Trophoblast cell (in vitro differentiated cells and primary cell): ENCODE measurements at regions not wholly inside any gene's neighbourhood (a gene's known extent, or its start where the extent isn't known, plus 50 kb on each side); places are given as distances from the start of the nearest gene placed in this dataset.
A peak's percentile ranks its signal among the peaks of the same experiment; 100 is the strongest.

Experiments used
- DNase-seq, 2 donors: peaks; one replicate each; pipeline ENCODE4 v3.0.0-alpha.2; 2016
- H2AFZ ChIP-seq: 2 replicates; pipeline ENCODE4 v1.6.1; 2013; ENCODE audit warnings: low read length, moderate library complexity, mild to moderate bottlenecking; ENCODE audit not compliant: insufficient read depth, poor library complexity
- H2AK5ac ChIP-seq: 2 replicates; pipeline ENCODE4 v1.6.1; 2013; ENCODE audit warnings: mild to moderate bottlenecking, low read length
- H2BK120ac ChIP-seq: 2 replicates; pipeline ENCODE4 v1.6.1; 2013; ENCODE audit warnings: low read length, mild to moderate bottlenecking, moderate library complexity; ENCODE audit not compliant: insufficient read depth, poor library complexity
- H2BK12ac ChIP-seq: 2 replicates; pipeline ENCODE4 v1.6.1; 2013; ENCODE audit warnings: mild to moderate bottlenecking, low read length, moderate library complexity
- H2BK5ac ChIP-seq: 2 replicates; pipeline ENCODE4 v1.6.1; 2013; ENCODE audit warnings: low read length, low read depth, moderate library complexity, mild to moderate bottlenecking; ENCODE audit not compliant: poor library complexity
- H3K14ac ChIP-seq: 2 replicates; pipeline ENCODE4 v1.6.1; 2013; ENCODE audit warnings: mild to moderate bottlenecking, low read length
- H3K18ac ChIP-seq: 2 replicates; pipeline ENCODE4 v1.6.1; 2013; ENCODE audit warnings: mild to moderate bottlenecking, low read length
- H3K23ac ChIP-seq: 2 replicates; pipeline ENCODE4 v1.6.1; 2013; ENCODE audit warnings: low read length
- H3K27ac ChIP-seq: 2 replicates; pipeline ENCODE4 v1.5.1; 2013; ENCODE audit warnings: low read depth, mild to moderate bottlenecking, inconsistent platforms, low read length, moderate library complexity
- H3K27me3 ChIP-seq: 2 replicates; pipeline ENCODE4 v1.6.1; 2013; ENCODE audit warnings: inconsistent platforms, mild to moderate bottlenecking, low read length, moderate library complexity; ENCODE audit not compliant: insufficient read depth
- H3K36me3 ChIP-seq, 2 experiments: 1 replicate in 1 of 2; 2 replicates in 1 of 2; pipeline ENCODE4 v1.6.1; 2013; ENCODE audit warnings: low read length in 2 of 2, mild to moderate bottlenecking in 2 of 2, moderate library complexity in 1 of 2; ENCODE audit not compliant: insufficient read depth in 2 of 2, control insufficient read depth in 1 of 2
- H3K4ac ChIP-seq: 2 replicates; pipeline ENCODE4 v1.6.1; 2013; ENCODE audit warnings: low read depth, mild to moderate bottlenecking, low read length, moderate library complexity
- H3K4me1 ChIP-seq, 2 experiments: 1 replicate in 1 of 2; 2 replicates in 1 of 2; pipeline ENCODE4 v1.6.1; 2013; ENCODE audit warnings: low read length in 2 of 2, mild to moderate bottlenecking in 2 of 2, moderate library complexity in 1 of 2; ENCODE audit not compliant: insufficient read depth in 2 of 2, control insufficient read depth in 1 of 2
- H3K4me2 ChIP-seq: 2 replicates; pipeline ENCODE4 v1.6.1; 2013; ENCODE audit warnings: inconsistent platforms, mild to moderate bottlenecking, low read length, moderate library complexity
- H3K4me3 ChIP-seq: 2 replicates; pipeline ENCODE4 v1.5.1; 2013; ENCODE audit warnings: mild to moderate bottlenecking, low read depth, low read length, inconsistent platforms
- H3K79me1 ChIP-seq: one replicate; pipeline ENCODE4 v1.6.1; 2013; ENCODE audit warnings: low read length
- H3K79me2 ChIP-seq: 2 replicates; pipeline ENCODE4 v1.6.1; 2013; ENCODE audit warnings: low read length, mild to moderate bottlenecking; ENCODE audit not compliant: control insufficient read depth, insufficient read depth, poor library complexity
- H3K9ac ChIP-seq: 2 replicates; pipeline ENCODE4 v1.6.1; 2013; ENCODE audit warnings: mild to moderate bottlenecking, low read length
- H3K9me3 ChIP-seq: 2 replicates; pipeline ENCODE4 v1.6.1; 2013; ENCODE audit warnings: low read depth, mild to moderate bottlenecking, control low read depth, inconsistent platforms, low read length; ENCODE audit not compliant: insufficient read depth
- H4K12ac ChIP-seq: 2 replicates; pipeline ENCODE4 v1.6.1; 2013; ENCODE audit warnings: low read depth, mild to moderate bottlenecking, low read length, moderate library complexity
- H4K8ac ChIP-seq: 2 replicates; pipeline ENCODE4 v1.6.1; 2013; ENCODE audit warnings: low read depth, mild to moderate bottlenecking, low read length, moderate library complexity
- H4K91ac ChIP-seq: one replicate; pipeline ENCODE4 v1.6.1; 2013; ENCODE audit warnings: low read depth, mild to moderate bottlenecking, low read length, moderate library complexity
- WGBS: extraction: QIAGEN DNeasy Blood & Tissue Kit; methylation state at CpG from one replicate; pipeline ENCODE4 v1.1.7; 2013; ENCODE audit warnings: missing lambda C conversion rate; ENCODE audit not compliant: insufficient read length, insufficient coverage; ENCODE audit errors: extremely low coverage; 5-methylcytosine and 5-hydroxymethylcytosine counted together

DNA sequence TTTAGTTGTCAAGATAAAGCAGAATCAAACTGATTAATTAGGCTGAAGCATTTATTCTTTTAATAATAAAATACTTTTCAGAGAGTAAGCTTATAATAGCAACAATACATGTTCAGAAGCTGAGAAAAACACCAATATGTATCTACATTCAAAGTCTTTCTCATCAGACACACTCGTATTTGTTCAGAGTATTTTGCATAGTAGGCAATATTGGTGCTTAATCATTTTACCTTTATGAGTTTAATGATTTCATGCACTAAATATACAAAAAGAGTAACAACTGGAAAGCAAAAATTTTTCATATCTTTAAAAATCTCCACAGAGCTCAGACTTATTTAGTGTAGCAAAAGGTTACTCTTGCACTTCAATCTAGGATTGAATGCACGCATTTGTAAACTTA lies 313.9 kb downstream of the ZEB2 start:
- Histone ChIP-seq H3K23ac (no peak overlapping the region), H3K4me3 (no peak overlapping the region), H2BK120ac (no peak overlapping the region), H2BK5ac (no peak overlapping the region), H3K27me3 (no peaks in the 10 kb centered on the region), H3K9ac (no peak overlapping the region), H4K91ac (no peak overlapping the region), H3K14ac (no peak overlapping the region), H4K8ac (no peak overlapping the region), H3K4me2 (no peak overlapping the region), H3K4ac (no peak overlapping the region), H3K79me1 (no peaks in the 10 kb centered on the region), H2BK12ac (no peak overlapping the region), H4K12ac (no peak overlapping the region), H3K18ac (no peak overlapping the region), H3K36me3 (no peaks in the 10 kb centered on the region), H2AFZ (no peak overlapping the region), H3K27ac (no peak overlapping the region), H3K9me3 (no peaks in the 10 kb centered on the region), H3K79me2 (no peaks in the 10 kb centered on the region), H3K4me1 (no peaks in the 10 kb centered on the region), H2AK5ac (no peak overlapping the region)
- no CpG with 5 or more reads among the region's 2 CpGs for WGBS
- no peak for DNase-seq

DNA sequence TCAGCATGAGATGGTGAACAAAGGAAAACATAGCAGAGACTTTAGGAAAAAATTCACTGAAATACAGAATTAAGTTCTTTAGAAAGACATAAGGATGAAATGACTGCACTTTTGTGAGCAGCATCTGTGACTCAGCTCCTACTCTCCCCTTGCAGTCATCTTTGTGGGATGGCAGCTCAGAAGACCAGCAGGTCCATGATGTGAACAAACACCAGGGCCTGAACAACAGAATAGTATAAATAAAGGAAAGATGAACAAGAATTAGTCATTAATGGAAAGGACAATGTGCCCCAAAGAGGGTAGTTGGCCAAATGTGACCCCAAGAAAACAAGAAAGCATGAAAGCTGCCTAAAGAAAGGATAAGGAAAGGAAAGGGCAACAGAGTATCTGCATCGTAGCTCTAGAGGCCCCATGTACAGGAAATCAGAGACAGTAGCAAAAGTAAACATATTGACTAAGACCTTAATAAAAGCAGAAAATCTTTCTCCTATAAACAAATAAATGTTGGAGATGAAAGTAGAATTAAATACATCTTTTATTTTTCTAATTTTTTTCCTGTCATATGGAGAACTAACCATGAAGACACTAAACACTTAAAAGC lies 318.0 kb downstream of the ZEB2 start:
- no peak overlapping the region for H2AFZ ChIP-seq
- H2AK5ac ChIP-seq, result no peak overlapping the region
- H3K9me3 ChIP-seq, result no peaks in the 10 kb centered on the region
- no peaks in the 10 kb centered on the region for H3K79me1 ChIP-seq
- no peak overlapping the region for H3K9ac ChIP-seq
- no peak for DNase-seq
- no peak overlapping the region for H3K14ac ChIP-seq
- no CpG with 5 or more reads among the region's 1 CpG for WGBS
- H2BK120ac ChIP-seq, result no peak overlapping the region
- H2BK12ac ChIP-seq, result no peak overlapping the region
- H3K36me3 ChIP-seq, result no peaks in the 10 kb centered on the region
- no peak overlapping the region for H4K8ac ChIP-seq
- H3K4ac ChIP-seq, result no peak overlapping the region
- no peaks in the 10 kb centered on the region for H3K79me2 ChIP-seq
- no peak overlapping the region for H3K27ac ChIP-seq
- H3K4me3 ChIP-seq, result no peak overlapping the region
- no peaks in the 10 kb centered on the region for H3K27me3 ChIP-seq
- no peak overlapping the region for H3K18ac ChIP-seq
- peaks cover 0 to 2% of the 10 kb centered on the region in 2 experiments for H3K4me1 ChIP-seq
- no peak overlapping the region for H4K91ac ChIP-seq
- H3K23ac ChIP-seq, result no peak overlapping the region
- no peak overlapping the region for H2BK5ac ChIP-seq
- H4K12ac ChIP-seq, result no peak overlapping the region
- no peak overlapping the region for H3K4me2 ChIP-seq

GRCh38 chr2:144201126-144201525 lies 318.8 kb downstream of the ZEB2 start:
- no peak overlapping the region for H3K4ac ChIP-seq
- no peak overlapping the region for H3K14ac ChIP-seq
- H3K4me1 ChIP-seq, result peaks cover 0 to 2% of the 10 kb centered on the region in 2 experiments
- no peak overlapping the region for H3K4me3 ChIP-seq
- no peak overlapping the region for H4K91ac ChIP-seq
- H4K12ac ChIP-seq, result no peak overlapping the region
- H3K18ac ChIP-seq, result no peak overlapping the region
- no peak overlapping the region for H2AFZ ChIP-seq
- no peaks in the 10 kb centered on the region for H3K79me2 ChIP-seq
- no peak overlapping the region for H4K8ac ChIP-seq
- no peak overlapping the region for H2BK12ac ChIP-seq
- H2BK120ac ChIP-seq, result no peak overlapping the region
- no peak overlapping the region for H3K4me2 ChIP-seq
- H3K27ac ChIP-seq, result no peak overlapping the region
- H3K23ac ChIP-seq, result no peak overlapping the region
- no peaks in the 10 kb centered on the region for H3K36me3 ChIP-seq
- no peaks in the 10 kb centered on the region for H3K9me3 ChIP-seq
- no peak overlapping the region for H3K9ac ChIP-seq
- no CpG with 5 or more reads among the region's 6 CpGs for WGBS
- H3K79me1 ChIP-seq, result no peaks in the 10 kb centered on the region
- no peak overlapping the region for H2AK5ac ChIP-seq
- H3K27me3 ChIP-seq, result no peaks in the 10 kb centered on the region
- no peak overlapping the region for H2BK5ac ChIP-seq
- DNase-seq, result no peak

- H3K4me2 ChIP-seq, result no peak overlapping the region
- H3K23ac ChIP-seq, result no peak overlapping the region
- no peak overlapping the region for H3K4me3 ChIP-seq
- H3K18ac ChIP-seq, result no peak overlapping the region
- H3K27ac ChIP-seq, result no peak overlapping the region
- H4K8ac ChIP-seq, result no peak overlapping the region
- peak overlapping the region; percentile 62 for H2AK5ac ChIP-seq
- no peaks in the 10 kb centered on the region for H3K9me3 ChIP-seq
- no peaks in the 10 kb centered on the region for H3K79me1 ChIP-seq
- H2BK12ac ChIP-seq, result no peak overlapping the region
- H3K9ac ChIP-seq, result no peak overlapping the region
- no peaks in the 10 kb centered on the region for H3K36me3 ChIP-seq
- WGBS, result no CpG with 5 or more reads among the region's 3 CpGs
- H3K4me1 ChIP-seq, result peaks cover 0 to 2% of the 10 kb centered on the region in 2 experiments
- H2AFZ ChIP-seq, result no peak overlapping the region
- H2BK120ac ChIP-seq, result no peak overlapping the region
- no peak overlapping the region for H4K12ac ChIP-seq
- no peak overlapping the region for H2BK5ac ChIP-seq
- H3K27me3 ChIP-seq, result no peaks in the 10 kb centered on the region
- no peak overlapping the region for H4K91ac ChIP-seq
- peak in 1 of 2 donors; percentile 24 for DNase-seq
- no peak overlapping the region for H3K4ac ChIP-seq
- no peak overlapping the region for H3K14ac ChIP-seq
- no peaks in the 10 kb centered on the region for H3K79me2 ChIP-seq
Measured at GRCh38 chr2:144198116-144198515, 321.8 kb downstream of the ZEB2 start.
